ENCODE measurements at regions not wholly inside any gene's neighbourhood (a gene's known extent, or its start where the extent isn't known, plus 50 kb on each side); places are given as distances from the start of the nearest gene placed in this dataset.
"Not testable (repeated sequence)": the region's sequence is repeated elsewhere in the genome, so short reads cannot be mapped to it uniquely, and the experiment has no call there.

- not testable (repeated sequence) for DNase-seq
Measured at GRCh38 chr3:162598500-162598899, 1101.9 kb downstream of the OTOL1 start.

DNA sequence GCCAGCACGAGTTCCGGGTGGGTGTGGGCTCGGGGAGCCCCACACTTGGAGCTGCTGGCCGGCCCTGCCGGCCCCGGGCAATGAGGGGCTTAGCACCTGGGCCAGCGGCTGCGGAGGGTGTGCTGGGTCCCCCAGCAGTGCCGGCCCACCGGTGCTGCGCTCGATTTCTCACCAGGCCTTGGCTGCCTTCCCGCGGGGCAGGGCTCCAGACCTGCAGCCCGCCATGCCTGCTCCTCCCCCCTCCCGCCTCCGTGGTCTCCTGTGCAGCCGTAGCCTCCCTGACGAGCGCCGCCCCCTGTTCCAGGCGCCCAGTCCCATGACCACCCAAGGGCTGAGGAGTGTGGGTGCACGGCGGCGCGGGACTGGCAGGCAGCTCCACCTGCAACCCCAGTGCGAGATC lies 1103.1 kb downstream of the OTOL1 start:
- DNase-seq: not testable (repeated sequence)

DNA sequence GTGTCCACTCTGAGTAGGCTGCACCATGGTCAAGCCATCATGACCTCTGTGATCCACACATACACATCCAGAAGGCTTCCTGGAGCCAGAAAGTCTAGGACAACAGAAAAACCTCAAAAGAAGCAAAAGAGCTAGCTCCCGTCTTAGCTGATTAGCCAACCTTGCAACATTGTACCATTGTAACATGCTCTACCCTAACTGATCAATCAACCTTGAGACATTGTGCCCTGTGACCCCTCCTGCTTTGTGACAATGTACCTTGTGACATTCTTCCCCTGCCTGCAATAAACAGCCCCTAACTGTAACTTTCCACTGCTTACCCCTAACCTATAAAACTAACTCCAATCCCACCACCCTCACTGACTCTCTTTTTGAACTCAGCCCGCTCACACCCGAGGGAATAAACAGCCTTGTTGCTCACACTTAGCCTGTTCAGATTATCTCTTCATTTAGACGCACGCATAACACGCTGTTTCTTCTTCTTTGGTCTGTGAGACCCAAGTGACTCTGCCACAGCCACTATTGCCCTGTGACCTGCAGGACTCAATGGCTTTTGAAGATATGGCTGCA lies 1104.6 kb downstream of the OTOL1 start:
- DNase-seq: no peak

DNA sequence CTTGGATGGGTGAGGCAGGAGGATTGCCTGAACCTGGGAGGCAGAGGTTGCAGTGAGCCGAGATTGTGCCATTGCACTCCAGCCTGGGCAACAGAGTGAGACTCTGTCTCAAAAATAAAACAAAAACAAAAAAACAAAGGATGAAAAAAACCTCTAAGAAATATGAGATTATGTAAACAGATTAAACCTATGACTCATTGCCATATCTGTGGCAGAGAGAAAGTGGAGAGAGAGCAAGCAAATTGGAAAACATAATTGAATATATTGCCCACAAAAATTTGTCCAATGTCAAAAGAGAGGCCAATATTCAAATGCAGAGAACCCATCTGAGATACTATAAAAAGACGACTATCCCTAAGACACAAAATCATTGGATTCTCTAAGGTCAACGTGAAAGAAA lies 1106.0 kb downstream of the OTOL1 start:
- no peak for DNase-seq

DNA sequence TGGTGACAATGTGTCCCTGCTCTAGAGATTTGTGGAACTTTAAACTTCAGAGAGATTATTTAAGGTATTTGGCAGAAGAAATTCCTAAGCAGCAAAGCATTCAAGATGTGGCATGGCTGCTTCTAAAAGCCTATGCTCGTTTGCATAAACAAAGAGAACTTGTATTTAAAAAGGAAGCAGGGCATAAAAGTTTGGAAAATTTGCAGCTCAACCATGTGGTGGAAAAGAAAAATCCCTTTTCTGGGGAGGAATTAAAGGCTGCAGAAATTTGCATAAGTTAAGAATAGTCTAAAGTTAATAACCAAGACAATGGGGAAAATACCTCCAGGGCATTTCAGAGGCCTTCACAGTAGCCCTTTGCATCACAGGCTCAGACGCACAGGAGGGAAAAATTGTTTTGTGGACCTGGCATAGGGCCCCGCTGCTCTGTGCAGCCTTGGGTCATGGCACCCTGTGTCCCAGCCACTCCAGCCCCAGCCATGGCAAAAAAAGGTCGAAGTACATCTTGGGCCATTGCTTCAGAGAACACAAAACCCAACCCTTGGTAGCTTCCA lies 1109.1 kb downstream of the OTOL1 start:
- DNase-seq: no peak

- no peak for DNase-seq
Measured at GRCh38 chr3:162610261-162610660, 1113.7 kb downstream of the OTOL1 start.

GRCh38 chr3:162612991-162613390 lies 1116.4 kb downstream of the OTOL1 start:
- DNase-seq: no peak

DNA sequence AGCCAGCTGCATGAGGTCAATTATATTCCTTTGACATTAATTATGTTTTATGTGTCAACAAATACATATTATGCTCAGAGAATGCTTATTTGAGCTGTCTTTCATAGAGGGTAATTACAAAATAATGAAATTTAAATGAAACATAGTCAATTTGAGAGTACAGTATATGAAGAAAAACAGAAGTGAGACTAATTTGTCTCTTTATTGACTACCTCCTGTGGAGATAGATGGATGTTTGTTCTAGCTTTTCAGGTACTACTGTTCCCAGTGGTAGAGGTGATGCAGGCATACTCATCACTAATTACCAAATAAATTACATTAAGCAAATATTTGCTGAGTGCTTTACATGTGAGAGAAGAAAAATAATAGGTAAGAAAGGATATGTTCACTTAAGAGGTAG lies 1129.6 kb downstream of the OTOL1 start:
- no peak for DNase-seq

DNA sequence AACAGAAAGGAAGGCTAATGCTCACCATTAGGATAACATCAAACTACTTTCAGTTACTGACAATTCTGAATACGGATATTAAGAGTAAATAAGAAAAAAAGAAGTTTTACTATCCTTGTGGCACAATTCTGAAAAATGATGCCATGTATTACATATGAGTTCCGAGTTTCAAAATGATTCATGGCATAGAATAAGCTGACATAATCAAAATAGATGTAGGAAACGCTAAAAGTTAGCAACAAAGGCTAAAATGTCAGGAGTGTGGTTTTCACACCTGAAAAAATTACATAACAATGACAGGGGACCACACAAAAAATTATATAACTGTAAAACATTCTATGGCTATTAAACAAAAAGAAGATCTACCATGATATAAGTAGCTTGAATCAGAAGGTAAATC lies 1131.9 kb downstream of the OTOL1 start:
- DNase-seq: no peak

DNA sequence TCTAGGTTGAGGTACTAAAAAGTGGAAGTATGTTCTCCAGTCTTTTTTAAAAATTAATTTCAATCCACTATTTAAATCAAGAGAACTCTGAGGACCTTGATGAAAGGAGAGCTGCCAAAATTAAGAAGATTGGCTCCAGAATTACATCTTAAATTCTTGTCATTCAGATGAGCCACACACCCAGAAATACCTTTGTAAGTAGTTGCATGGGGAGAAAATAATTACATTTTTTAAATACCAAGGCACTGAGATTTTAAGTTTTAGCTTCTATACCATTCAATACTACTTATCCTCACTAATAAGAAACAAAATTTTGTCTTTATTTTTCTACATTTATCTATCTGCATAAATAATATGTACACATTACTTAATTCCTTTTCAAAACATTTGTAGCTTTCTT lies 1132.8 kb downstream of the OTOL1 start:
- DNase-seq: no peak

GRCh38 chr3:162632672-162633071 lies 1136.1 kb downstream of the OTOL1 start:
- no peak for DNase-seq

GRCh38 chr3:162640208-162640607 lies 1143.6 kb downstream of the OTOL1 start:
- DNase-seq: not testable (repeated sequence)

DNA sequence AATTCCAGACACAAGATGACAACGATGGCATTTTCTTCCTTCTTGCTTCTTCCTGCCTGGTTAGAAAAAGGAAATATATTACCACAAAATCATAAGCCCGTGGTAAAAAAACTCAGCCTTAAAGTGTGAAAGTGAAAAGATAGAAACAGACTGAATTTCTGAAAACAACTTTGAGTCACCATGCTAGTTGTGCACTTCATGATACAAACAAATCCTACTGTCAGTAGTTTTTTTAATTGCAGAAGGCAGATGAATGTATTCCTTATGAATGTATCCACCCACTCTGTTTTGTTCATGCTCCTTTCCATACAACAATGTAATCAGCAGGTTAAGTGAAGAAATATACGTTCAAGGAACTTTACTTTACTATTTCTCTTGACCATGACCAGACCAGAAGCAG lies 1144.7 kb downstream of the OTOL1 start:
- DNase-seq: no peak

DNA sequence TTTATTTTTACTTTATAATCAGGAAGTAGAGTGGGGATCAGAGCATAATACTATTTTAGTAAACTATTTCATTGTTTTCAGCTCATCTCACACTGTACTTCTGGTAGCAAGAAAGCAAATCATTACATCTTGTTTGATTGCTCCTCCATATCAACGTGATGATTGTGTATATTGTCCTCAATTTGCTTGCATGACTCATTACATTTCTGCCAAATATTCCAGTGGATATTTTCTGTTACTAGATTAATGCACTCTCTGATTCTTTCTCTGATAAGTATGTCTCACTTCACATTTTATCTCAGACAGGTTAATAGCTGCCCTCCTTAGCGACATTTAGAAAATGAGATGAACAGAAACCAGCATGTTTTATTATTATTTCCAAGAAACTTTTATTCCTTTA lies 1145.3 kb downstream of the OTOL1 start:
- DNase-seq: no peak

- no peak for DNase-seq
Measured at GRCh38 chr3:162643245-162643644, 1146.6 kb downstream of the OTOL1 start.

DNA sequence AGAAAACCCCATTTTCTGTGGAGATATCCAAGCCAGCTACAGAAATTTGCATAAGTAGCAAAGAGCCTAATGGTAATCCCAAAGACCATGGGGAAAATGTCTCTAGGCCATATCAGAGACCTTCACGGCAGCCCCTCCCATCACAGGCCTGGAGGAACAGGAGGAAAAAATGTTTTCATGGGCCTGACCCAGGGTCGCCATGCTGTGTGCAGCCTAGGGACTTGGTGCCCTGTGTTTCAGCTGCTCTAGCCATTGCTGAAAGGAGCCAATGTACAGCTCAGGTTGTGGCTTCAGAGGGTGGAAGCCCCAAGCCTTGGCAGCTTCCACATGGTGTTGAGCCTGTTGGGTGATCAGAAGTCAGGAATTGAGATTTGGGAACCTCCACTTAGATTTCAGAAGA lies 1150.7 kb downstream of the OTOL1 start:
- no peak for DNase-seq

DNA sequence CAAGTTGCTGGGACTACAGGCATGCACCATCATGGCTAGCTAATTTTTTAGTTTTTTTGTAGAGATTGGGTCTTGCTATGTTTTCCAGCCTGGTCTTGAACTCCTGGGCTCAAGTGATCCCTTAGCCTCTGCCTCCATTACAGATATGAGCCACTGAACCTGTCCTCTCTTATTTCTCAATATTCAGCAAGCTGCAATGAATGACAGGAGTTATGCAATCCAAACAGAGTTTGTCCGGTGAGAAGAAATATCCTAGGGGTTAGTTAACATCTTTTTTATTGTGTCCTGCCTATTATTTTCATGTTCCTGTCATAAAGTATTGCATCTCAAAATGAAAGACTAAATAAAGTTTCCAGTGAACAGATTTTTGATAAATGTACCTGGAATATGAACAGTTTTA lies 1161.4 kb downstream of the OTOL1 start:
- no peak for DNase-seq

- DNase-seq: no peak
Measured at GRCh38 chr3:162665684-162666391, 1169.2 kb downstream of the OTOL1 start.

DNA sequence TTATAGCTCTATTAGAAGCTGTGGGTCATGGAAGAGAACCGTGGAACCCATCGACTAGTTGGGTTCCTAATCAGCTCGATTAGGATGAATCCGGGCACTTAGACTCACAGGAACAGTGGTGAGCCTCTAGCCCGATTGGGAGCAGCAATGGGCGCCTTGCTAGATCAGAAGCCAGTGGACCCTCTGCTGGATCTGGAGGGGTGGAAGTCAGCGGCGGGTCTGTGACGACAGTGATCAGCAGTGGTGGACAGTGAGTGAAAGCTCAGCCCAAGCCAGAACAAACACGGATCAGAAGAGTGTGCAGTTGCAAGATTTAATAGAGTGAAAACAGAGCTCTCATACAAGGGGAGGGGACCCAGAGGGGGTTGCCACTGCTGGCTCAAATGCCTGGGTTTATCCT lies 1170.2 kb downstream of the OTOL1 start:
- no peak for DNase-seq

GRCh38 chr3:162670181-162670580 lies 1173.6 kb downstream of the OTOL1 start:
- no peak for DNase-seq

DNA sequence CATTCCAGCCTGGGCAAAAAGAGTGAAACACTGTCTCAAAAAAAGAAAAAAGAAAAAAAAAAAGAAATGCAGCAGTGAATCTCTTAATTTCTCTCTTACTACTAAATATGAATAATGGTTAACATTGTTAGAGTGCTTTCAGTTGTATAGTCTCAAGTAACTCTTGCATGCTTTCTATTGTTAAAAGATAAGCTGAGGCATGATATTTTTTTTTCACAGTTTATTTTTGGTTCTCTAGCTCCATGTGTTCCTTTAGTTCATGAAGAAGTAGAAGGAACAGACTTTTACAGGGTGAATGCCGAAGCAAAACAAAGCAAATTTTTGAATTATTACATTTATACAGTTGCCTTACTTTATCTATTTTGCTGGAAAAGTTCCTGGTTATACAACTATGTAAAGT lies 1180.9 kb downstream of the OTOL1 start:
- no peak for DNase-seq

GRCh38 chr3:162678941-162679340 lies 1182.3 kb downstream of the OTOL1 start:
- no peak for DNase-seq

DNA sequence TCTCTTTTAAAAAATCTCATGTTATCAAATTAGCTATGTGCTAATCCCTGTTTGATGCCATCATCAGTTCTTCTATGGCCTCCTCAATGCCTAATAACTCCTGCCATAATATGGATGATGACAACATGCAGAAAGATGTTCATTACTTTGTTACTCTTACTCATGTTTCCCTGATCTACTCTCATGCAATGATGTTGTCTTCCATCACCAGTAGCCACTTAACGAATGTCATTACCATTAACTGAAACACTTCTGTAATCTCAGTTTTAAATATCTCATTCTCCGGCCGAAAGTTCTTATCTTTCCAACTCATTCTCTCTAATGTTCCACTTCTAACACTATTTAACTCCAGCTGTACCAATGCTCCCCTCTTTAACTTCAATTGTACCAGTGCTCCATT lies 1187.7 kb downstream of the OTOL1 start:
- DNase-seq: no peak

DNA sequence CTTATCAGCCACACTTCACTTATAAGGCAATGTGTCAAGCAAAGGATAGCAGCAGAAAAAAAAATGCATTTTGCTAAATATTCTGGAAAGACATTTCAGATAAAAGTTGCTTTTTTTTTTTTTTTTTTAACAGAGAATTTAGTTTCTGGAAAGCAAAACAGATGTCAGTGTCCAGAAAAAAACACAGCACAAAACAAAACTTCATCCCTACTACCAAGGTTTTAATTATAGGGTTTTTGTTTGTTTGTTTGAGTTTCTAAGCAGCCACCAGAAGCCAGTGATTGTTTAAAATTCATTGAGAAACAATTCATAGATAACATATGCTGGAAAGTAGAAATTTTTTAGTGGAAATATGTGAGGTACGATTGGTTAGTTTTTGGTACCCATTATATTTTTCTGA lies 1202.7 kb downstream of the OTOL1 start:
- no peak for DNase-seq

DNA sequence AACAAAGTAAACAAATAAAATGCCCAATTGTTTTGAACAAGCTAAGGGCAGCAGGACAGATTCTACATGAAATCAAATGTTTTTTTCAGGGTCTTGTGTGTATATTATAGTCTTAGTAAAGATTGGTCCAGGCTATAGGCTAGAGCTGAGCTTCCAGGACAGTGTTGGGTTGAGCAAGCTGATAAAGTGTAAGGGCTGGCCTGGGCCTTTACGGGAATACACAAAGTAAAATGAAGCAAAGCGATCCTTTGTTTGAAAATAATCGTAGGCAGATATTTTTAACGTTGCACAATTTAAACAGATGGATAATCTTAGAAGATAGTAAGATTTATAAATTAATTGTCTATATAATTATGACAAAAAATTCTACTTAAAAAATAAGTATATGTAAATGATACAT lies 1204.6 kb downstream of the OTOL1 start:
- no peak for DNase-seq

Measured in NCI-H1694 treated with DMSO at 0.1 percent for 48 hours (cell line).